ENCODE measurements at regions not wholly inside any gene's neighbourhood (a gene's known extent, or its start where the extent isn't known, plus 50 kb on each side); places are given as distances from the start of the nearest gene placed in this dataset.

DNA sequence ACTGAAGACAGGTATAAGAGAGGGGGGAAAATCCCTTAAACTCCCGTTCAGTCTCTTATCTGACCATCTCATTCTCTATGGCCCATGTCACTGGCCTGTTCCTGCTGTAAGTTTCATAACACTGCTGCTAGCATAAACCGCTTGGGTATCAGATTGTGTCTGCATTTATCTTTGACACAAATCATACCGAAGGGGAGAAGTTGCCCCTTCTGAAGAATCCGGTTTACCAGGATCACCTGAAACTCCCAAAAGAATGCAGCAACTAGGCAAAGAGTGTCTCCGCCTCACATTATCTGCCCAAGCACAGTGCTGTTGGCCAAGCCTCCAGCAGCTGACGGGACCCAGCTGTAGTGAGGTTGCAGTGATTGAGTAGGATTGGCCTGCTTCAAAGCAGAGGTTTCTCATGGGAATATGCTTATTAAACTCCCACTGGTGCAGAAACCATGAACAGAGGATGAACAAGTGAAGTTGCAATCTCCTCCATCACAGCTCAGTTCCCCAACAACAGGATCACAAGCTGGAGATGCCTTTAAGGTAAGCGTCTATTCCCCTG is 71.3 kb upstream of the PUDP start:
- no peak for DNase-seq

DNA sequence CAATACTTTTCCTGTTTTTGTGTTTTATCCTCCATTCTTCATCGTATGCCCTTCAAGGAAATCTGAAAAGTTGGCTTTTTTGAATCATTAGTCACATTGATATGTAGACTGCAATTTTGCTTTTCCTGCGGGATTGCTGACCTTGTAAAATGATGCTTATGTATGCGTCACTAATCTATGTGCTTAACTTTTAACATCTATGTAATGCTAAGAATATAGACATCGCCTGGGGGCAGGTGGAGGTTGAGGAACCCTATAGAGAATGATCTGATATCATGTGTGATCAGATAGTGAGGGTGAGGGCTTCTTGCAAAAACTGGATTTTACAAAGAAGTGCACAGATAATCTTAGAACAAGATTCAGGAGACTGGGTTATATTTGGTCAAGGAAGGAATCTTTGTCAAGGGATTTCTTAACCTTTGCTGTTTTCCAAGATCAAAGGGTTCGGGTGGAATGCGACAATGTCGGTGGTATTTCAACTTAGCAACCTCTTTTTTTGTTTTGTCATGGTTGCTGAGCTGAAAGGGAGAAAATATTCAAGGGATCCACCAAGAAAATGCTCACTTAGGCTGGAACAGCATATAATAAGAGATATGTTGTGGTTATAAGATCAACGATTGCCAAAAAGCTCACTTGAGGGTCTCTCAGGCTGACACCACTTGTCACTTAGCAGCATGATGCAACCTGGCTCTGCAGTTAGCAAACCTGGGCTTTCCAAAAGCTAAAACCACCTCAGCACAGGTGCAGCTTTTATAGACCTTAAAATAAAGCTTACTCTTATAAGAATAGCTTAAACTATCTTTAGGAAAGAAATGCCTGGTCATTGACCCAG is 70.6 kb upstream of the PUDP start:
- no peak for DNase-seq

DNA sequence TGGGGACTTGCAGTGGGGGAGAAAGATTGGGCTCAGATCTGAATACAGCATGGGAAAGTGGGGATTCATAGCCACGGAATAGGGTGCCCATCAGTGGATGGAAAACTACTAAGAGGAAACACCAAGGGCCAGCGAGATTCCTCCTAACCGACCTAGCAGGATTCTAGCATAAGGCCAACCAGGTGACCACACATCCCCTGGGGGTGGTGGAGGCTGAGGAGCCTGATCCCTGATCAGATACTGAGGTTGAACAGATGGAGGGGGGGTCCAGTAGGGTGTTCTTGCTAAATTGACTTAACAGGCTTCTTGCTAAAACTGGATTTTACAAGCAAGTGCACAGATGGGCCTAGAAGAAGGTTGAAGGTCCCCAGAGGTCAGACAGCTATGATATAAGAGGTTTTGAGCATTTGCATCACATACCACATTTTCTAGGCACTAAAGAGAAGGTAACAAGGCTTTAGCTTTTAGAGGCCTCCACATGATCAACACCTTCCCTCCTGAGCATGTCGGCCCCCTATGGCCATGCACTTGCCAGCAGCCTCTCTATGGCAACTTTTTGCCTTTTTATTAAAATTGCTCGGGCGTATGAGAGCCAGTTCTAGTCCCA is 69.1 kb upstream of the PUDP start:
- no peak for DNase-seq

DNA sequence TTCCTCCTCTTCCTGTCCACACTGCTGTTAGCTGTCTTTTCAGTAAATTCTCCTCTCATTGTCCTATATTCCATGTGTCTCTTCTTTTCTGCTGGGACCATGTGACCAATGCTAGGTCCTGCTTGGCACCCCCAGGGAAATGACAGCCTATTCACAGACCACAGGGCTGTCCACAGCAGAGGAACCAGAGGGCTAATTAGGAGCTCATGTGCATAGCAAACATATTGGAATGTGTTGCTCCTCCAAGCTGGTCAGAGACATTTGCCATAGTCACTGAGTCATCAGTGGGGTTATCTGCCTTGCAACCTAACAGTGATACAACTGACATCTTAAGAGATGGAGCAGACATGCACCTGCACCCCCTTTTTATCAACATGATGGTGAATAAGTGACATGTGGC is 67.9 kb upstream of the PUDP start:
- DNase-seq, result no peak

DNA sequence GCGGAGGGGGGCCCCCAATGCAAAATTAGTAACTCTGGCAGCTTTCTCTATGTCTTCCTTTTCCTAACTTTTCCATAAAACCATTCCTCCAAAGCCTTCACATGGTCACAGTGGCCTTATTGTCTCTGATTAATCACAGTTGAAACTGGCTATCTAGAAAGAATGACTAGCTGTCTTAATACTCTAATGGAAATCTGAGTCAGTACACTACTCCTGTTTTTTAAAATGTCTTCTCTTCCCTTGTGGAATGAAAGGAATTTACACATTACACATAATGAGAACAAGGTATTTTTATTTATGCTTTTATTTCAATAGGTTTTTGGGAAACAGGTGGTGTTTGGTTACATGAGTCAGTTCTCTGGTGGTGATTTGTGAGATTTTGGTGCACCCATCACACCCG is 66.3 kb upstream of the PUDP start:
- no peak for DNase-seq

DNA sequence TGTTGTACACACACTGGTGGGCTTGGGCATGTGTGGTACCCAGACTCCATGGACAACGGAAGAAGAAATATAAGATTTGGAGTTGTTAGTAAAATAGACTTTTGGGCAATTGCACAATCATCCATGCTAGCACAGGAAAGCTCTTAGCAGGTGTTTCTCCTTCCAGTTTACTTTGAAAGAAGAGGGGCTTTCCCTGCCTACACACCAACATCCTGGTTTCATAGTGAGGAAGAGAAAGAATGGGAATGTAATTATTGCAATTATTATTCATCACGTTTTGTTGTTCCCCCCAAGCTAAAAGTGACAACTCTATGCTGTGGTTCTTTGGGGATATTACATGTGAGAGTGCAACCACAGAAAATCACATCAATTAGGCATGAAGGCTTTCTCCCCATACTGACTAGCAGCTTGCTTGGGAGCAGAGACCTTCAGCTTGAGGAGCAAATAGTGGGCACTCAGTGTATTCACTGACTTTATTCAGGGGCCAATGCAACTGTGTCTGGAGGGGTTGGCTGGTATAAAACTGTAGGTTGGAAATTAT is 57.2 kb upstream of the PUDP start:
- DNase-seq, result no peak

DNA sequence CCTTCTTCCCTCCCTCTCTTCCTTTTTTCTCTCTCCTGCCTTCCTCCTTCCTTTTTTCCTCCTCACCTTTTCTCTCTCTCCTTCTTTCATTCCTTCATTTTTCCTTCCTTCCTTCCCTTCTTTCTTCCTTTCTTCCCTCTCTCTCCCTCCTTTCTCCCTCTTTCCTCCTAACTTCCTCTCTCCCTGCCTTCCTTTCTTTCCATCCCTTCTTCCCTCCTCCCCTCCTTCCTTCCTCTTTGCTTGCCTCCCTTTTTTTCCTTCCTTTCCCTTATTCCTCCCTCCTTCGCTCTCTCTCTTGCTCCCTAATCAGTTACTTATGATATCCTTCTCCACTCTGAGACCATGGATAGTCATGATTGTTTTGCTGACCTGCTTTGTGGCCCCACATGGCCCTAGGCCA is 56.7 kb upstream of the PUDP start:
- no peak for DNase-seq

DNA sequence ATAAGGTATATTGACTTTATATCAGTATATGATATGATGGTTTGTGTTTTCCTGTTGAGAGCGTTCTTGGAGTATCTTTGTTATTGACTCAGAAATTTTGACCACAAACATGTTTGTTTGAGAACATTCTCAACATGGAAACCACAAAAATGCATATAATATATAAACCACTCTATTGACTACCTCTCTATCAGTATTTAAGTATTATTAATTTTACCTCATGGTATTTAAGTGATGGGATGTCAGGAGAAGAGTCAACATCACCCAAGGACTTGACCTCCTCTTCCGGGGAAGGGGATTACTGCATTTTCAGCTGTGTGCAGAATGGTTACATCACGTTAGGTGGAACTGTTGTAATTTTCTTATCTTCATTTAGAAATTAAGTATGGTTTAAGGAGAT is 54.3 kb upstream of the PUDP start:
- no peak for DNase-seq

DNA sequence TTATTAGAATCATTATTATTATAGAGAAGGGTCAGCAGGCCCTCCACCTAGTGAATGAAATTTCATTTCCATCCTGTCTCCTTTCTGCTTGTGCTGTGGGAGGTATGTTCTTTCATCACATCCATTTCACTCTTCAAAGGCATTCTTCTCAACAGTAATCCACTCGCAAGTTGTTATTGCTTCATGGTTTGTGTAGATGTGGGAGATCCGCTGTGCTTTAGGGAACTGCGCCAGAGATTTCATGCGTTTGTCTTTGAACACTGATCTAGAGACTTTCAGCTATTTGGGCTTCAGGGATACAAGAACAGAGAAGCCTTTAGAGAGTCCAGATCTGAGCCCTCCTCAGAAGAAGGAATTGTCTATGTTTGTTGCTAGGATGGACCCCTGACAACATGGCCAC is 53.5 kb upstream of the PUDP start:
- DNase-seq, result no peak

DNA sequence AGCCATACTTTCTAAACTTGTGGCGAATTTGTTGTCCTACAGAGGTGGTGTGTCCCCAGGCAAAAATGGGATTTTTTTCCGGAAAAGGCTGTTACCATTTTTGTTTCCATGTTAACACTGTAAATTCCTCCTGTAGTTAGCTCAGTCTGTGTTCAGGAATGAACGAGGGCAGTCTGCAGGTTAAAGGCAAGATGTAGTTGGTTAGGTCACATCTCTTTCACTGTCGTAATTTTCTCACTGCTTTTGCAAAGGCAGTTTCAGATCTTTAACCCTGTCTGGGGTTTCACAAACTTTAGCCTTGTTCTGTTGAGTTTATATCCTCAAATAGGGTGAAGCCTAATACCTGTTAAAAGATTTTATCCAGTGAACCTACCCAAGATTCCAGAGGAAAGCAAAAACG is 50.5 kb upstream of the PUDP start:
- no peak for DNase-seq

All from left kidney (tissue), 1 donor.